CD14-positive monocyte (primary cell): ENCODE measurements at regions not wholly inside any gene's neighbourhood (a gene's known extent, or its start where the extent isn't known, plus 50 kb on each side); places are given as distances from the start of the nearest gene placed in this dataset.

Experiments used
- DNase-seq, 3 donors: peaks; one replicate each; pipeline ENCODE4 v3.0.0-alpha.2; 2011 to 2022
- H2AFZ ChIP-seq: 2 replicates; pipeline ENCODE4 v1.6.0; 2012; ENCODE audit warnings: mild to moderate bottlenecking, low read depth, low read length, inconsistent platforms; ENCODE audit not compliant: insufficient read depth, poor library complexity, severe bottlenecking
- H3K27ac ChIP-seq, 2 donors: 1 replicate in 1 of 2; 2 replicates in 1 of 2; pipeline ENCODE4 v1.5.1; 2012 to 2013; ENCODE audit warnings: low read length in 2 of 2, control low read depth in 1 of 2, inconsistent platforms in 1 of 2, low read depth in 1 of 2, mild to moderate bottlenecking in 1 of 2
- H3K27me3 ChIP-seq, 2 donors: one replicate each; pipeline versions ENCODE4 v1.6.0 to v1.6.1; 2011 to 2013; ENCODE audit warnings: low read length in 2 of 2; ENCODE audit not compliant: control insufficient read depth in 2 of 2, insufficient read depth in 2 of 2
- H3K36me3 ChIP-seq, 2 donors: replicated peaks in 1 of 2; 1 replicate in 1 of 2; 2 replicates in 1 of 2; pipeline versions ENCODE4 v1.5.1 to v1.6.1; 2012 to 2013; ENCODE audit warnings: low read length in 2 of 2, control low read depth in 1 of 2, inconsistent platforms in 1 of 2, mild to moderate bottlenecking in 1 of 2; ENCODE audit not compliant: insufficient read depth in 2 of 2, control insufficient read depth in 1 of 2
- H3K4me1 ChIP-seq, 2 donors: 1 replicate in 1 of 2; 2 replicates in 1 of 2; pipeline versions ENCODE4 v1.5.1 to v1.6.1; 2012 to 2013; ENCODE audit warnings: low read length in 2 of 2, control low read depth in 1 of 2, inconsistent platforms in 1 of 2, mild to moderate bottlenecking in 1 of 2, moderate library complexity in 1 of 2; ENCODE audit not compliant: insufficient read depth in 2 of 2, control insufficient read depth in 1 of 2
- H3K4me2 ChIP-seq: replicated peaks from 2 replicates; pipeline ENCODE3; 2012; ENCODE audit warnings: low read length, moderate library complexity, mild to moderate bottlenecking; ENCODE audit not compliant: poor library complexity, severe bottlenecking; ENCODE audit errors: extremely low read depth
- H3K4me3 ChIP-seq, 3 experiments: fragments of 200-600 bp in 1 of 3; sonication (generic) in 1 of 3; replicated peaks in 1 of 3; 1 replicate in 2 of 3; 2 replicates in 1 of 3; pipeline ENCODE4 v1.5.1; 2011 to 2013; ENCODE audit warnings: low read length in 3 of 3, mild to moderate bottlenecking in 3 of 3, control low read depth in 2 of 3, low read depth in 2 of 3, inconsistent platforms in 1 of 3, moderate library complexity in 1 of 3
- H3K79me2 ChIP-seq: 2 replicates; pipeline ENCODE4 v1.6.0; 2012; ENCODE audit warnings: mild to moderate bottlenecking, control low read depth, inconsistent platforms, low read length, moderate library complexity; ENCODE audit not compliant: insufficient read depth
- H3K9ac ChIP-seq: 2 replicates; pipeline ENCODE4 v1.6.0; 2017; ENCODE audit warnings: low read length, mild to moderate bottlenecking; ENCODE audit not compliant: insufficient read depth, poor library complexity, severe bottlenecking
- H3K9me3 ChIP-seq, 2 donors: replicated peaks in 1 of 2; 1 replicate in 1 of 2; 2 replicates in 1 of 2; pipeline versions ENCODE4 v1.5.1 to v1.6.1; 2012 to 2013; ENCODE audit warnings: low read length in 2 of 2, control low read depth in 1 of 2; ENCODE audit not compliant: control insufficient read depth in 1 of 2, insufficient read depth in 1 of 2
- H4K20me1 ChIP-seq: 2 replicates; pipeline ENCODE4 v1.6.0; 2012; ENCODE audit warnings: mild to moderate bottlenecking, low read length, control low read depth, moderate library complexity; ENCODE audit not compliant: insufficient read depth
- H3K27ac Mint-ChIP-seq, 7 donors: one replicate each; pipeline ENCODE4 v1.8.0; 2020; ENCODE audit warnings: mild to moderate bottlenecking in 7 of 7, mixed read lengths in 7 of 7, moderate library complexity in 6 of 7, inconsistent platforms in 2 of 7
- H3K27me3 Mint-ChIP-seq, 3 donors: one replicate each; pipeline ENCODE4 v1.8.0; 2021 to 2022; ENCODE audit warnings: low read depth in 3 of 3, mild to moderate bottlenecking in 3 of 3, mixed read lengths in 3 of 3, moderate library complexity in 3 of 3, inconsistent platforms in 1 of 3
- H3K36me3 Mint-ChIP-seq, 2 donors: one replicate each; pipeline ENCODE4 v1.8.0; 2020; ENCODE audit warnings: mixed read lengths in 2 of 2, inconsistent platforms in 1 of 2, mild to moderate bottlenecking in 1 of 2
- H3K4me1 Mint-ChIP-seq: one replicate; pipeline ENCODE4 v1.8.0; 2020; ENCODE audit warnings: mild to moderate bottlenecking, mixed read lengths
- H3K4me3 Mint-ChIP-seq, 2 donors: one replicate each; pipeline ENCODE4 v1.8.0; 2020; ENCODE audit warnings: mild to moderate bottlenecking in 2 of 2, mixed read lengths in 2 of 2, moderate library complexity in 1 of 2
- H3K9me3 Mint-ChIP-seq, 7 donors: one replicate each; pipeline ENCODE4 v1.8.0; 2020 to 2022; ENCODE audit warnings: mixed read lengths in 7 of 7, mild to moderate bottlenecking in 6 of 7, moderate library complexity in 6 of 7, inconsistent platforms in 2 of 7
- WGBS: methylation state at CpG from one replicate; pipeline ENCODE4 v1.1.5; 2013; ENCODE audit warnings: missing lambda C conversion rate; ENCODE audit not compliant: insufficient coverage; 5-methylcytosine and 5-hydroxymethylcytosine counted together
- intact Hi-C, 2 donors: fragments of 100-400 bp; cut with micrococcal nuclease; formaldehyde crosslinking; loops; one replicate each; pipeline versions ENCODE4 v1.15.0 to v1.15.1; 2023
- TF ChIP-seq, protein P1 (sequence below): fragments of 200-600 bp; IDR thresholded peaks from one replicate; pipeline ENCODE4 v1.8.0; 2022; ENCODE audit warnings: antibody characterized with exemption, mild to moderate bottlenecking

DNA sequence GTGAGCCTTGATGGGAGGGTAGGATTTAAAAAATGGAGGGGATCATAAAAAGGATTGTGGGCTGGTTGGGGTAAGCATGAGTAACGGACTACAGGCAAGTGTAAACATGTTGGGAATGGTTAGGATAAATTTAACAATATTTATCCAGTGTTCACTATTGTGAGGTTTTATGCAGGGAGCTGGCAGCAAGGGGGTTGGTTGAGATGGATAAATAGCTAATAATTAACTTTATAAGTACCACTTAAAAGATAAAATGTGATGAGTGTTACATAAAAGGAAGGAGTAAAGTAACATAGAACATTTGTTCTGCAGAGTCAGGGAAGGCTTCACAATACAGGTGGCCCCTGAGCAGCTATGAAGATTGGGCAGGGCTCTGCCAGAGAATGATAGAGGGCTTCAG lies 109.0 kb downstream of the NGF start:
- intact Hi-C loops: no loop called here
- no peak for DNase-seq
- peaks cover 3 to 4% of the 10 kb centered on the region in 2 donors for H3K4me1 ChIP-seq

DNA sequence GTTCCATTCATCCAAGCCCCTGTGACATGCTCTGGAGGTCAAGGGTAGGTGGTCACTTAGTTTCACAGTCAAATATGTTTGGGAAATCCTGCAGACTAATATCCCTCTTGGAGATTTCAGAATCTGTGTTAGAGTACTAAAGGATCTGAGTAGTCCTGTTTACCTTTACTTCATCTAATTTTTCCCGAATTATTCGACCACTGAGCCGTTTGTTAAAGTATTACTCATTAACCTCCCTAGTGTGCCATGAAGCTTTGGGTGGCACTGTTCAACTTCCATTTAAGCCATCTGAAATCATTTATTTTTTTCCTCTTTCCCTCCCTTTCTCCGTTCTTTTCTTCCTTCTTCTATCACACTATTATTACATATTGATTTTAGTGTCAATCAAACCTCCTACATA lies 109.9 kb downstream of the NGF start:
- H3K27ac ChIP-seq: no peak overlapping the region
- Mint-ChIP-seq H3K27me3 (peaks cover 0 to 4% (median 3%) of the 10 kb centered on the region in 3 donors), H3K4me3 (no peak overlapping the region), H3K36me3 (no peaks in the 10 kb centered on the region), H3K27ac (no peak overlapping the region), H3K4me1 (no peaks in the 10 kb centered on the region), H3K9me3 (peaks cover 0 to 6% (median 0%) of the 10 kb centered on the region in 7 donors)
- no peaks in the 10 kb centered on the region for H3K9me3 ChIP-seq
- TF ChIP-seq, protein P1, sequence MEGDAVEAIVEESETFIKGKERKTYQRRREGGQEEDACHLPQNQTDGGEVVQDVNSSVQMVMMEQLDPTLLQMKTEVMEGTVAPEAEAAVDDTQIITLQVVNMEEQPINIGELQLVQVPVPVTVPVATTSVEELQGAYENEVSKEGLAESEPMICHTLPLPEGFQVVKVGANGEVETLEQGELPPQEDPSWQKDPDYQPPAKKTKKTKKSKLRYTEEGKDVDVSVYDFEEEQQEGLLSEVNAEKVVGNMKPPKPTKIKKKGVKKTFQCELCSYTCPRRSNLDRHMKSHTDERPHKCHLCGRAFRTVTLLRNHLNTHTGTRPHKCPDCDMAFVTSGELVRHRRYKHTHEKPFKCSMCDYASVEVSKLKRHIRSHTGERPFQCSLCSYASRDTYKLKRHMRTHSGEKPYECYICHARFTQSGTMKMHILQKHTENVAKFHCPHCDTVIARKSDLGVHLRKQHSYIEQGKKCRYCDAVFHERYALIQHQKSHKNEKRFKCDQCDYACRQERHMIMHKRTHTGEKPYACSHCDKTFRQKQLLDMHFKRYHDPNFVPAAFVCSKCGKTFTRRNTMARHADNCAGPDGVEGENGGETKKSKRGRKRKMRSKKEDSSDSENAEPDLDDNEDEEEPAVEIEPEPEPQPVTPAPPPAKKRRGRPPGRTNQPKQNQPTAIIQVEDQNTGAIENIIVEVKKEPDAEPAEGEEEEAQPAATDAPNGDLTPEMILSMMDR: no peak
- H2AFZ ChIP-seq: no peak overlapping the region
- H3K79me2 ChIP-seq: no peaks in the 10 kb centered on the region
- no peak for DNase-seq
- no peaks in the 10 kb centered on the region for H4K20me1 ChIP-seq
- H3K27me3 ChIP-seq: no peaks in the 10 kb centered on the region
- no peaks in the 10 kb centered on the region for H3K4me1 ChIP-seq
- H3K9ac ChIP-seq: no peak overlapping the region
- intact Hi-C loops: no loop called here
- H3K4me2 ChIP-seq: no peak overlapping the region
- H3K4me3 ChIP-seq: no peak overlapping the region
- H3K36me3 ChIP-seq: no peaks in the 10 kb centered on the region
- 100% methylated on average over 1 of the region's 4 CpGs for WGBS

More for the DNA sequence above, 109.0 kb downstream of the NGF start:
- Mint-ChIP-seq H3K4me3 (no peak overlapping the region), H3K27ac (no peak overlapping the region), H3K4me1 (no peaks in the 10 kb centered on the region), H3K9me3 (peaks cover 0 to 6% (median 0%) of the 10 kb centered on the region in 7 donors), H3K36me3 (no peaks in the 10 kb centered on the region), H3K27me3 (peaks cover 0 to 4% (median 3%) of the 10 kb centered on the region in 3 donors)
- H3K9ac ChIP-seq: no peak overlapping the region
- no peaks in the 10 kb centered on the region for H3K79me2 ChIP-seq
- no peak overlapping the region for H3K27ac ChIP-seq
- no peaks in the 10 kb centered on the region for H3K36me3 ChIP-seq
- H4K20me1 ChIP-seq: no peaks in the 10 kb centered on the region
- WGBS: no CpG with 5 or more reads among the region's 1 CpG
- H3K27me3 ChIP-seq: no peaks in the 10 kb centered on the region
- TF ChIP-seq, protein P1: no peak
- no peaks in the 10 kb centered on the region for H3K9me3 ChIP-seq
- H3K4me2 ChIP-seq: no peak overlapping the region
- H2AFZ ChIP-seq: no peak overlapping the region
- no peak overlapping the region for H3K4me3 ChIP-seq
